Peyer's patch (tissue), 4 donors: ENCODE measurements at regions not wholly inside any gene's neighbourhood (a gene's known extent, or its start where the extent isn't known, plus 50 kb on each side); places are given as distances from the start of the nearest gene placed in this dataset.

Experiments
- POLR2A ChIP-seq, 2 donors: fragments of 450-650 bp; IDR thresholded peaks; one replicate each; pipeline ENCODE4 v1.5.1; 2017; ENCODE audit warnings: antibody characterized with exemption in 2 of 2, mild to moderate bottlenecking in 2 of 2, moderate library complexity in 2 of 2
- TF ChIP-seq, protein P1 (sequence below), 6 experiments: fragments of 450-650 bp in 4 of 6; fragments of 200-600 bp in 2 of 6; sonication (generic) in 1 of 6; IDR thresholded peaks; one replicate each; pipeline ENCODE4 v1.5.1; 2017 to 2019; ENCODE audit warnings: antibody characterized with exemption in 6 of 6, mild to moderate bottlenecking in 3 of 6, moderate library complexity in 1 of 6

GRCh38 chrX:95875661-95876060 lies 809.0 kb upstream of the DIAPH2 start:
- TF ChIP-seq POLR2A (IDR thresholded peaks at IDR 0.05) = no peak
- TF ChIP-seq, protein P1, sequence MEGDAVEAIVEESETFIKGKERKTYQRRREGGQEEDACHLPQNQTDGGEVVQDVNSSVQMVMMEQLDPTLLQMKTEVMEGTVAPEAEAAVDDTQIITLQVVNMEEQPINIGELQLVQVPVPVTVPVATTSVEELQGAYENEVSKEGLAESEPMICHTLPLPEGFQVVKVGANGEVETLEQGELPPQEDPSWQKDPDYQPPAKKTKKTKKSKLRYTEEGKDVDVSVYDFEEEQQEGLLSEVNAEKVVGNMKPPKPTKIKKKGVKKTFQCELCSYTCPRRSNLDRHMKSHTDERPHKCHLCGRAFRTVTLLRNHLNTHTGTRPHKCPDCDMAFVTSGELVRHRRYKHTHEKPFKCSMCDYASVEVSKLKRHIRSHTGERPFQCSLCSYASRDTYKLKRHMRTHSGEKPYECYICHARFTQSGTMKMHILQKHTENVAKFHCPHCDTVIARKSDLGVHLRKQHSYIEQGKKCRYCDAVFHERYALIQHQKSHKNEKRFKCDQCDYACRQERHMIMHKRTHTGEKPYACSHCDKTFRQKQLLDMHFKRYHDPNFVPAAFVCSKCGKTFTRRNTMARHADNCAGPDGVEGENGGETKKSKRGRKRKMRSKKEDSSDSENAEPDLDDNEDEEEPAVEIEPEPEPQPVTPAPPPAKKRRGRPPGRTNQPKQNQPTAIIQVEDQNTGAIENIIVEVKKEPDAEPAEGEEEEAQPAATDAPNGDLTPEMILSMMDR (IDR thresholded peaks at IDR 0.05) = no peak
